BJ (cell line): ENCODE measurements at regions not wholly inside any gene's neighbourhood (a gene's known extent, or its start where the extent isn't known, plus 50 kb on each side); places are given as distances from the start of the nearest gene placed in this dataset.

Source experiments
- CTCF ChIA-PET: fragments of 350-600 bp; formaldehyde crosslinking; extraction: SDS; loops from one replicate; lab custom pipeline; 2021; ENCODE audit warnings: antibody characterized with exemption, inconsistent platforms; lab: Yijun Ruan, JAX
- POLR2A ChIA-PET: fragments of 300-600 bp; sonication (Branson Sonifier 250); formaldehyde crosslinking; extraction: SDS; loops from one replicate; lab custom pipeline; 2021; ENCODE audit warnings: antibody characterized with exemption; lab: Charles Lee
- DNase-seq: peaks from one replicate; pipeline ENCODE4 v3.0.0-alpha.2; 2011; ENCODE audit warnings: low read depth
- H3K27me3 ChIP-seq: 2 replicates; pipeline ENCODE4 v1.6.0; 2011; ENCODE audit warnings: low read length; ENCODE audit not compliant: control insufficient read depth, insufficient read depth
- H3K36me3 ChIP-seq: 2 replicates; pipeline ENCODE4 v1.5.1; 2011; ENCODE audit warnings: low read length; ENCODE audit not compliant: control insufficient read depth, insufficient read depth
- H3K4me3 ChIP-seq: 2 replicates; pipeline ENCODE4 v1.5.1; 2011; ENCODE audit warnings: low read depth, mild to moderate bottlenecking, control low read depth, low read length
- CTCF ChIP-seq: IDR thresholded peaks from 2 replicates; pipeline ENCODE4 v1.5.1; 2011; ENCODE audit warnings: low read depth, mild to moderate bottlenecking, control low read depth, inconsistent platforms, low read length, moderate library complexity; ENCODE audit not compliant: insufficient read depth

- TF ChIP-seq CTCF = no peak
- no peak for DNase-seq
- no peaks in the 10 kb centered on the region; the same call in none of the 2 replicates for H3K27me3 ChIP-seq
- H3K4me3 ChIP-seq = no peak overlapping the region
- POLR2A ChIA-PET = no interaction called here
- no peaks in the 10 kb centered on the region for H3K36me3 ChIP-seq
- CTCF ChIA-PET = interaction anchor here (1.0 to 1.1 kb wide), 3 partner anchors 10 to 324 kb away, joined by 3 read pairs; partner anchors contain the start of gene ELF5
Observed at GRCh38 chr11:34567733-34568132, 53.2 kb upstream of the EHF start.

GRCh38 chr11:34570584-34570983 is 50.3 kb upstream of the EHF start:
- ChIA-PET POLR2A (no interaction called here), CTCF (interaction anchor here (0.6 to 2.3 kb wide), 4 partner anchors 12 to 321 kb away, joined by 3 to 6 read pairs (median 4); no protein-coding TSS in a partner anchor)
- no peaks in the 10 kb centered on the region for H3K36me3 ChIP-seq
- no peak for DNase-seq
- peaks cover 7% of the 10 kb centered on the region for H3K27me3 ChIP-seq
- H3K4me3 ChIP-seq = no peak overlapping the region
- no peak for TF ChIP-seq CTCF
